ENCODE measurements at regions not wholly inside any gene's neighbourhood (a gene's known extent, or its start where the extent isn't known, plus 50 kb on each side); places are given as distances from the start of the nearest gene placed in this dataset.

- TF ChIP-seq, protein P1, sequence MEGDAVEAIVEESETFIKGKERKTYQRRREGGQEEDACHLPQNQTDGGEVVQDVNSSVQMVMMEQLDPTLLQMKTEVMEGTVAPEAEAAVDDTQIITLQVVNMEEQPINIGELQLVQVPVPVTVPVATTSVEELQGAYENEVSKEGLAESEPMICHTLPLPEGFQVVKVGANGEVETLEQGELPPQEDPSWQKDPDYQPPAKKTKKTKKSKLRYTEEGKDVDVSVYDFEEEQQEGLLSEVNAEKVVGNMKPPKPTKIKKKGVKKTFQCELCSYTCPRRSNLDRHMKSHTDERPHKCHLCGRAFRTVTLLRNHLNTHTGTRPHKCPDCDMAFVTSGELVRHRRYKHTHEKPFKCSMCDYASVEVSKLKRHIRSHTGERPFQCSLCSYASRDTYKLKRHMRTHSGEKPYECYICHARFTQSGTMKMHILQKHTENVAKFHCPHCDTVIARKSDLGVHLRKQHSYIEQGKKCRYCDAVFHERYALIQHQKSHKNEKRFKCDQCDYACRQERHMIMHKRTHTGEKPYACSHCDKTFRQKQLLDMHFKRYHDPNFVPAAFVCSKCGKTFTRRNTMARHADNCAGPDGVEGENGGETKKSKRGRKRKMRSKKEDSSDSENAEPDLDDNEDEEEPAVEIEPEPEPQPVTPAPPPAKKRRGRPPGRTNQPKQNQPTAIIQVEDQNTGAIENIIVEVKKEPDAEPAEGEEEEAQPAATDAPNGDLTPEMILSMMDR (IDR thresholded peaks at IDR 0.05) = no peak
- no peak for DNase-seq (ENCODE audit: low spot score)
Observed at GRCh38 chr1:58255192-58255591, 291.3 kb downstream of the OMA1 start.

DNA sequence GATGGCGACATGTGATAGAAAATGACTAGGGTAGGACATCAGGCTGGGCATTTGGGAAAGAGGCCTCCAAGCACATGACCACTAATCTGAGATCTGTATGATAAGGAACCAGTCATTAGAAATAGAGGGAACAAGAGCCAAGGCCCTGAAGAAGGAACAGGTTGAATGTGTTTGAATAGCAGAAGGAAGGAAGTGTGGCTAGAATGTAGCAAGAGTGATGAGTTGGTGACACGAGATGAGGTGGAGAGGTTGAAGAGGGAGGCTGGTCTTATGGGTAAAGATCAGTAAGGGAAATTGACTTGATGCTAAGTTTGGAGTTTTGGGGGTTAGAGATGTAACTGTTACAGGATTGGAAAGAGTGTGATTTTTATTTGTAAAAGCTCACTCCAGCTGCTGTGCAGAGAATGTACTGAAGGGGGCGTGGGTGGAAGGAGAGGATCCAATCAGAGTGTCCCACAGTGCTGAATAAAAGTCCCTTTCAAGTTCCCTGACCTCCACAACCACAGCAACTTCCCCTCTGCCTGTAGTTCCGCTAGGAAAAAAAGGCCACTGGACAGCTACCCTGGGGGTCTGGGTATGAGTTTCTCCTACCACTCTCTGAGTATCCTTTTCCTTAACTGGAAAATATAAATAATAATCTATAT, 295.0 kb downstream of the OMA1 start:
- TF ChIP-seq, protein P1 (IDR thresholded peaks at IDR 0.05) = no peak

More at GRCh38 chr1:58255192-58255591, 291.3 kb downstream of the OMA1 start:
- H3K9me3 ChIP-seq = no peaks in the 10 kb centered on the region
- no peaks in the 10 kb centered on the region for H3K27me3 ChIP-seq (replicated peaks; ENCODE audit: insufficient read depth)
- H3K36me3 ChIP-seq = no peaks in the 10 kb centered on the region
- no peak overlapping the region for H3K4me3 ChIP-seq
- no peak overlapping the region for H3K27ac ChIP-seq
- H3K4me1 ChIP-seq (ENCODE audit: control insufficient read depth in 1 of 2, low read depth in 2 of 2) = no peaks in the 10 kb centered on the region
- no peak for ATAC-seq (ENCODE audit: insufficient number of reproducible peaks, low FRiP score, low read depth)

DNA sequence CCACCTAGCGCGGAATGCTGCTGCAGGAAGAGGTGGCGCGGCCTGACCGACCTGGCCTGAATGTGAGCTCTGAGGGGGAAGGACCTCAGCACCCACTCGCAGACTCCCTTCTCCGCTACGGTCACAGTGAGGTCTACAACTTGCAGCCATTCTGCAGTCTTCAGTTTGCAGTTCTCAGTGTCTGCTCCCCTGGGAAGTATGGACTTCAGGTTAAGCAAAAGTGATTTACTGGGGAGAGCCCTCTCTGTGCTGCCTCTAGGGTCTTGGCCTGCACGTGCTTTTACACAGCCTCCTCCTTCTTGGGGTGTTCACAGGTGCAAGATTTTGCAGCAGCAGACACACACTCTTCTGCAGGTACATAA, 296.0 kb downstream of the OMA1 start:
- H3K27ac ChIP-seq = no peak overlapping the region
- H3K27me3 ChIP-seq (replicated peaks; ENCODE audit: insufficient read depth) = no peaks in the 10 kb centered on the region
- DNase-seq (ENCODE audit: low spot score) (no peak), ATAC-seq (ENCODE audit: insufficient number of reproducible peaks, low FRiP score, low read depth) (no peak)
- TF ChIP-seq, protein P1 (IDR thresholded peaks at IDR 0.05) = no peak
- H3K4me1 ChIP-seq (ENCODE audit: control insufficient read depth in 1 of 2, low read depth in 2 of 2) = peaks cover 0 to 19% of the 10 kb centered on the region in 2 donors
- H3K9me3 ChIP-seq = no peaks in the 10 kb centered on the region
- no peaks in the 10 kb centered on the region for H3K36me3 ChIP-seq
- H3K4me3 ChIP-seq = peak overlapping the region; percentile 54

More for the DNA sequence above, 295.0 kb downstream of the OMA1 start:
- Histone ChIP-seq H3K9me3 (no peaks in the 10 kb centered on the region), H3K27me3 (replicated peaks; ENCODE audit: insufficient read depth) (no peaks in the 10 kb centered on the region), H3K36me3 (no peaks in the 10 kb centered on the region), H3K4me3 (no peak overlapping the region), H3K27ac (no peak overlapping the region), H3K4me1 (ENCODE audit: control insufficient read depth in 1 of 2, low read depth in 2 of 2) (peaks cover 0 to 19% of the 10 kb centered on the region in 2 donors)
- ATAC-seq (ENCODE audit: insufficient number of reproducible peaks, low FRiP score, low read depth) (no peak), DNase-seq (ENCODE audit: low spot score) (no peak)

- H3K27me3 ChIP-seq (replicated peaks; ENCODE audit: insufficient read depth) = no peaks in the 10 kb centered on the region
- no peak for DNase-seq (ENCODE audit: low spot score)
- peak overlapping the region; percentile 54 for H3K4me3 ChIP-seq
- TF ChIP-seq, protein P1 (IDR thresholded peaks at IDR 0.05) = no peak
- no peak for ATAC-seq (ENCODE audit: insufficient number of reproducible peaks, low FRiP score, low read depth)
- no peaks in the 10 kb centered on the region for H3K9me3 ChIP-seq
- no peak overlapping the region for H3K27ac ChIP-seq
- H3K36me3 ChIP-seq = no peaks in the 10 kb centered on the region
- H3K4me1 ChIP-seq (ENCODE audit: control insufficient read depth in 1 of 2, low read depth in 2 of 2) = peaks cover 0 to 19% of the 10 kb centered on the region in 2 donors
Observed at GRCh38 chr1:58249737-58250586, 296.6 kb downstream of the OMA1 start.

DNA sequence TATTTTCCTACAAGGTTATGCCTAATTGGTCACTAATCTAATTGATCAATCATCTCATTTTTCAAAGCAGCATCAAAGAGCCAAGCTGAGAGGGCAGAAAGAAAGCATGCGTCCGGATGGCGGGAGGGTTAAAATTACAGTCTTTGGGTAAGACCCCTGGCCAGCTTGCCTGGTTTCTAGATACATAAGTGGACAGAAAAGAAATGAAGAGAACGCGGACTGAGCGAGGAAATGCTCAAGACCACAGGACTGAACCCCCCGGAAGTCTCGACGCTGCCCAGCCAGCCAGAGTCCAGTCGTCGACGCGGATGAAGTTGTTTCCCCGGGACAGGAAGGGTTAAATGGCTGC, 297.2 kb downstream of the OMA1 start:
- Histone ChIP-seq H3K27me3 (replicated peaks; ENCODE audit: insufficient read depth) (no peaks in the 10 kb centered on the region), H3K36me3 (no peaks in the 10 kb centered on the region), H3K9me3 (no peaks in the 10 kb centered on the region), H3K4me3 (peak overlapping the region; percentile 54), H3K27ac (no peak overlapping the region), H3K4me1 (ENCODE audit: control insufficient read depth in 1 of 2, low read depth in 2 of 2) (peaks cover 0 to 19% of the 10 kb centered on the region in 2 donors)
- ATAC-seq (ENCODE audit: insufficient number of reproducible peaks, low FRiP score, low read depth) (no peak), DNase-seq (ENCODE audit: low spot score) (no peak)
- TF ChIP-seq, protein P1 (IDR thresholded peaks at IDR 0.05) = no peak

All from thoracic aorta (tissue), 2 donors.